Common myeloid progenitor, CD34-positive (primary cell): ENCODE measurements at regions not wholly inside any gene's neighbourhood (a gene's known extent, or its start where the extent isn't known, plus 50 kb on each side); places are given as distances from the start of the nearest gene placed in this dataset.
"Not testable (repeated sequence)": the region's sequence is repeated elsewhere in the genome, so short reads cannot be mapped to it uniquely, and the experiment has no call there.

Source experiments
- CTCF ChIA-PET: fragments of 350-600 bp; sonication (Branson Sonifier 250); formaldehyde crosslinking; loops from one replicate; lab custom pipeline; 2021; ENCODE audit warnings: antibody characterized with exemption; lab: Charles Lee
- POLR2A ChIA-PET: fragments of 350-600 bp; sonication (Branson Sonifier 250); formaldehyde crosslinking; loops from one replicate; lab custom pipeline; 2021; ENCODE audit warnings: antibody characterized with exemption; lab: Charles Lee
- DNase-seq, 3 donors: peaks; one replicate each; pipeline versions ENCODE4 v3.0.0 to v3.0.0-alpha.2; 2013
- H3K27ac ChIP-seq, 2 experiments: 1 replicate in 1 of 2; 2 replicates in 1 of 2; pipeline ENCODE4 v1.7.0; 2013; ENCODE audit warnings: inconsistent platforms in 2 of 2, low read length in 2 of 2, mild to moderate bottlenecking in 2 of 2, low read depth in 1 of 2, moderate library complexity in 1 of 2; ENCODE audit not compliant: severe bottlenecking in 2 of 2, insufficient read depth in 1 of 2, poor library complexity in 1 of 2
- H3K27me3 ChIP-seq, 5 experiments: replicated peaks in 2 of 5; 1 replicate in 3 of 5; 2 replicates in 2 of 5; pipeline versions ENCODE4 v1.6.1 to v1.7.0; 2013; ENCODE audit warnings: low read length in 4 of 5, mild to moderate bottlenecking in 2 of 5, moderate library complexity in 2 of 5, inconsistent platforms in 1 of 5; ENCODE audit not compliant: insufficient read depth in 5 of 5, control insufficient read depth in 4 of 5
- H3K36me3 ChIP-seq, 4 experiments: 1 replicate in 2 of 4; 2 replicates in 2 of 4; pipeline versions ENCODE4 v1.6.1 to v1.7.0; 2013; ENCODE audit warnings: low read length in 3 of 4, control low read depth in 1 of 4, mild to moderate bottlenecking in 1 of 4; ENCODE audit not compliant: control insufficient read depth in 4 of 4, insufficient read depth in 4 of 4
- H3K4me1 ChIP-seq, 4 experiments: 1 replicate in 3 of 4; 2 replicates in 1 of 4; pipeline versions ENCODE4 v1.6.1 to v1.7.1; 2013; ENCODE audit warnings: low read length in 3 of 4, mild to moderate bottlenecking in 3 of 4, control low read depth in 1 of 4, inconsistent platforms in 1 of 4, moderate library complexity in 1 of 4; ENCODE audit not compliant: control insufficient read depth in 4 of 4, insufficient read depth in 4 of 4; ENCODE audit errors: control extremely low read depth in 1 of 4
- H3K4me3 ChIP-seq, 7 experiments: 1 replicate in 4 of 7; 2 replicates in 3 of 7; pipeline versions ENCODE4 v1.5.1 to v1.7.0; 2013; ENCODE audit warnings: mild to moderate bottlenecking in 7 of 7, low read length in 6 of 7, moderate library complexity in 6 of 7, inconsistent platforms in 2 of 7, low read depth in 2 of 7, control low read depth in 1 of 7; ENCODE audit not compliant: insufficient read depth in 4 of 7, control insufficient read depth in 1 of 7; ENCODE audit errors: extremely low read depth in 1 of 7
- H3K9me3 ChIP-seq, 5 experiments: 1 replicate in 4 of 5; 2 replicates in 1 of 5; pipeline versions ENCODE4 v1.6.1 to v1.7.1; 2013; ENCODE audit warnings: low read length in 4 of 5, mild to moderate bottlenecking in 2 of 5, inconsistent platforms in 1 of 5, low read depth in 1 of 5, moderate library complexity in 1 of 5; ENCODE audit not compliant: control insufficient read depth in 4 of 5, insufficient read depth in 2 of 5; ENCODE audit errors: control extremely low read depth in 1 of 5
- WGBS: methylation state at CpG from one replicate; pipeline ENCODE4 v1.1.5; 2013; ENCODE audit not compliant: insufficient coverage; 5-methylcytosine and 5-hydroxymethylcytosine counted together

GRCh38 chr14:25699981-25700380 is 650.0 kb upstream of the STXBP6 start:
- CTCF ChIA-PET = no interaction called here
- no peaks in the 10 kb centered on the region for H3K27me3 ChIP-seq

GRCh38 chr14:25698111-25698510 is 648.2 kb upstream of the STXBP6 start:
- H3K4me3 ChIP-seq = no peak overlapping the region
- WGBS = no CpG with 5 or more reads among the region's 1 CpG

More at GRCh38 chr14:25699981-25700380, 650.0 kb upstream of the STXBP6 start:
- Histone ChIP-seq H3K36me3 (no peaks in the 10 kb centered on the region), H3K4me3 (no peak overlapping the region), H3K27ac (no peak overlapping the region), H3K4me1 (no peaks in the 10 kb centered on the region), H3K9me3 (no peaks in the 10 kb centered on the region)
- POLR2A ChIA-PET = no interaction called here
- 93% methylated on average over 3 of the region's 4 CpGs for WGBS
- DNase-seq = no peak

GRCh38 chr14:25696176-25696575 is 646.2 kb upstream of the STXBP6 start:
- H3K4me3 ChIP-seq = no peak overlapping the region
- no peak for DNase-seq
- no peaks in the 10 kb centered on the region for H3K9me3 ChIP-seq
- H3K27me3 ChIP-seq = no peaks in the 10 kb centered on the region
- ChIA-PET CTCF (no interaction called here), POLR2A (no interaction called here)
- 93% methylated on average over 3 of the region's 3 CpGs for WGBS
- H3K4me1 ChIP-seq = no peaks in the 10 kb centered on the region
- H3K27ac ChIP-seq = no peak overlapping the region
- H3K36me3 ChIP-seq = no peaks in the 10 kb centered on the region

More at GRCh38 chr14:25698111-25698510, 648.2 kb upstream of the STXBP6 start:
- no peaks in the 10 kb centered on the region for H3K36me3 ChIP-seq
- H3K9me3 ChIP-seq = no peaks in the 10 kb centered on the region
- CTCF ChIA-PET = no interaction called here
- H3K27me3 ChIP-seq = no peaks in the 10 kb centered on the region
- POLR2A ChIA-PET = no interaction called here
- H3K27ac ChIP-seq = no peak overlapping the region
- no peaks in the 10 kb centered on the region for H3K4me1 ChIP-seq
- DNase-seq = no peak

GRCh38 chr14:25685004-25685403 is 635.1 kb upstream of the STXBP6 start:
- Histone ChIP-seq H3K4me3 (no peak overlapping the region), H3K27me3 (no peaks in the 10 kb centered on the region), H3K27ac (no peak overlapping the region), H3K4me1 (no peaks in the 10 kb centered on the region), H3K9me3 (no peaks in the 10 kb centered on the region), H3K36me3 (no peaks in the 10 kb centered on the region)
- CTCF ChIA-PET = no interaction called here
- POLR2A ChIA-PET = no interaction called here
- WGBS = 89% methylated on average over 1 of the region's 2 CpGs
- DNase-seq = no peak

- Histone ChIP-seq H3K27me3 (no peaks in the 10 kb centered on the region), H3K36me3 (no peaks in the 10 kb centered on the region), H3K4me1 (no peaks in the 10 kb centered on the region), H3K27ac (no peak overlapping the region), H3K9me3 (no peaks in the 10 kb centered on the region), H3K4me3 (no peak overlapping the region)
- CTCF ChIA-PET = no interaction called here
- POLR2A ChIA-PET = no interaction called here
- DNase-seq = no peak
- WGBS = 91% methylated on average over 5 of the region's 16 CpGs
These were observed 631.0 kb upstream of the STXBP6 start for GRCh38 chr14:25680934-25681333.

- H3K36me3 ChIP-seq, DNase-seq, CTCF ChIA-PET, H3K27me3 ChIP-seq, POLR2A ChIA-PET, H3K9me3 ChIP-seq, H3K4me3 ChIP-seq, H3K27ac ChIP-seq, H3K4me1 ChIP-seq: not testable (repeated sequence)
- 100% methylated on average over 3 of the region's 4 CpGs for WGBS
These were observed 630.6 kb upstream of the STXBP6 start for GRCh38 chr14:25680511-25680910.

GRCh38 chr14:25677111-25677510 is 627.2 kb upstream of the STXBP6 start:
- no peak overlapping the region for H3K4me3 ChIP-seq
- CTCF ChIA-PET = no interaction called here
- no peaks in the 10 kb centered on the region for H3K4me1 ChIP-seq
- no peaks in the 10 kb centered on the region for H3K36me3 ChIP-seq
- no peak overlapping the region for H3K27ac ChIP-seq
- POLR2A ChIA-PET = no interaction called here
- 100% methylated on average over 1 of the region's 3 CpGs for WGBS
- no peak for DNase-seq
- no peaks in the 10 kb centered on the region for H3K9me3 ChIP-seq
- H3K27me3 ChIP-seq = no peaks in the 10 kb centered on the region
